Ishikawa (cell line): ENCODE measurements at regions not wholly inside any gene's neighbourhood (a gene's known extent, or its start where the extent isn't known, plus 50 kb on each side); places are given as distances from the start of the nearest gene placed in this dataset.

Source experiments
- CEBPB ChIP-seq: IDR thresholded peaks from 2 replicates; pipeline ENCODE4 v1.6.1; 2012
- CREB1 ChIP-seq: IDR thresholded peaks from 2 replicates; pipeline ENCODE4 v1.6.1; 2012; ENCODE audit warnings: low read depth
- EGR1 ChIP-seq: IDR thresholded peaks from 2 replicates; pipeline ENCODE4 v1.6.1; 2012
- EP300 ChIP-seq: IDR thresholded peaks from 2 replicates; pipeline ENCODE4 v1.6.1; 2012; ENCODE audit warnings: borderline replicate concordance
- FOXM1 ChIP-seq: IDR thresholded peaks from 2 replicates; pipeline ENCODE4 v1.6.1; 2012; ENCODE audit warnings: low read depth, borderline replicate concordance
- MAX ChIP-seq: IDR thresholded peaks from 2 replicates; pipeline ENCODE4 v1.6.1; 2012
- NFIC ChIP-seq: IDR thresholded peaks from 2 replicates; pipeline ENCODE4 v1.6.1; 2012
- RAD21 ChIP-seq: IDR thresholded peaks from 2 replicates; pipeline ENCODE4 v1.6.1; 2012; ENCODE audit warnings: low read depth
- REST ChIP-seq: IDR thresholded peaks from 2 replicates; pipeline ENCODE4 v1.6.1; 2012; ENCODE audit warnings: low read depth, mild to moderate bottlenecking
- TAF1 ChIP-seq: IDR thresholded peaks from 2 replicates; pipeline ENCODE4 v1.6.1; 2012; ENCODE audit warnings: low read depth, mild to moderate bottlenecking
- TCF12 ChIP-seq: IDR thresholded peaks from 2 replicates; pipeline ENCODE4 v1.6.1; 2012; ENCODE audit warnings: low read depth
- TEAD4 ChIP-seq: IDR thresholded peaks from 2 replicates; pipeline ENCODE4 v1.6.1; 2012
- USF1 ChIP-seq: IDR thresholded peaks from 2 replicates; pipeline ENCODE4 v1.6.1; 2012
- YY1 ChIP-seq: IDR thresholded peaks from 2 replicates; pipeline ENCODE4 v1.6.1; 2012; ENCODE audit warnings: low read depth
- ZBTB7A ChIP-seq: IDR thresholded peaks from 2 replicates; pipeline ENCODE4 v1.6.1; 2012; ENCODE audit warnings: low read depth

- no peak for TF ChIP-seq TCF12
- TF ChIP-seq NFIC: no peak
- TF ChIP-seq CEBPB: no peak
- TF ChIP-seq ZBTB7A: no peak
- no peak for TF ChIP-seq RAD21
- TF ChIP-seq TAF1: no peak
Observed at GRCh38 chr1:76770979-76771378, 96.3 kb upstream of the ST6GALNAC5 start.

GRCh38 chr1:76781447-76781846 lies 85.8 kb upstream of the ST6GALNAC5 start:
- TF ChIP-seq CEBPB (no peak), EGR1 (no peak), REST (no peak), EP300 (no peak), RAD21 (no peak), TEAD4 (no peak), FOXM1 (no peak), CREB1 (no peak), ZBTB7A (no peak), YY1 (no peak), NFIC (no peak), USF1 (no peak), MAX (no peak), TCF12 (no peak), TAF1 (no peak)

- TF ChIP-seq ZBTB7A: no peak
- no peak for TF ChIP-seq MAX
- TF ChIP-seq YY1: no peak
- TF ChIP-seq TEAD4: no peak
- TF ChIP-seq NFIC: no peak
- TF ChIP-seq EGR1: no peak
- no peak for TF ChIP-seq FOXM1
- TF ChIP-seq CEBPB: no peak
- no peak for TF ChIP-seq TAF1
- TF ChIP-seq REST: no peak
- TF ChIP-seq CREB1: no peak
- TF ChIP-seq RAD21: no peak
- TF ChIP-seq TCF12: no peak
- TF ChIP-seq USF1: no peak
- no peak for TF ChIP-seq EP300
Observed at GRCh38 chr1:76782809-76783208, 84.5 kb upstream of the ST6GALNAC5 start.

- TF ChIP-seq RAD21 (no peak), ZBTB7A (no peak), NFIC (no peak), FOXM1 (no peak), USF1 (no peak), TEAD4 (no peak), TCF12 (no peak), YY1 (no peak), EGR1 (no peak), REST (no peak), CEBPB (no peak), CREB1 (no peak), EP300 (no peak), TAF1 (no peak), MAX (no peak)
Observed at GRCh38 chr1:76784502-76784901, 82.8 kb upstream of the ST6GALNAC5 start.
